WTC11 (cell line): ENCODE measurements at regions not wholly inside any gene's neighbourhood (a gene's known extent, or its start where the extent isn't known, plus 50 kb on each side); places are given as distances from the start of the nearest gene placed in this dataset.

Source experiments
- ATAC-seq: fragments of 200-7000 bp; cut with Tn5 transposase; 2 replicates; pipeline ENCODE4 v1.10.0; 2021; ENCODE audit warnings: mild to moderate bottlenecking, moderate library complexity
- CTCF ChIA-PET: fragments of 300-600 bp; sonication (Branson Sonifier 250); formaldehyde crosslinking; loops from one replicate; lab custom pipeline; 2021; ENCODE audit warnings: antibody characterized with exemption; lab: Charles Lee
- POLR2A ChIA-PET: fragments of 350-600 bp; sonication (Branson Sonifier 250); formaldehyde crosslinking; loops from one replicate; lab custom pipeline; 2021; ENCODE audit warnings: antibody characterized with exemption; lab: Charles Lee
- DNase-seq: peaks from one replicate; pipeline ENCODE4 v3.0.0; 2021; ENCODE audit warnings: low spot score
- H3K27ac Mint-ChIP-seq: 2 replicates; pipeline ENCODE4 v1.8.0; 2021; ENCODE audit warnings: mixed read lengths
- H3K27me3 Mint-ChIP-seq: 2 replicates; pipeline ENCODE4 v1.8.0; 2021; ENCODE audit warnings: low read depth, mild to moderate bottlenecking, moderate library complexity, mixed read lengths
- H3K36me3 Mint-ChIP-seq: 2 replicates; pipeline ENCODE4 v1.8.0; 2021; ENCODE audit warnings: mixed read lengths
- H3K4me1 Mint-ChIP-seq: 2 replicates; pipeline ENCODE4 v1.8.0; 2022; ENCODE audit warnings: mixed read lengths
- H3K4me3 Mint-ChIP-seq: 2 replicates; pipeline ENCODE4 v1.8.0; 2021; ENCODE audit warnings: mild to moderate bottlenecking, moderate library complexity, mixed read lengths
- H3K9me3 Mint-ChIP-seq: 2 replicates; pipeline ENCODE4 v1.8.0; 2021; ENCODE audit warnings: mixed read lengths
- AFF4 ChIP-seq: sonication (generic); formaldehyde crosslinking; IDR thresholded peaks from 2 replicates; pipeline ENCODE4 v1.8.1; 2023; ENCODE audit warnings: mild to moderate bottlenecking, missing genetic modification reagents, borderline replicate concordance
- ATF3 ChIP-seq: sonication (generic); formaldehyde crosslinking; conservative IDR thresholded peaks from 2 replicates; pipeline ENCODE4 v1.8.1; 2022; ENCODE audit warnings: mild to moderate bottlenecking, missing genetic modification reagents
- ESRRA ChIP-seq: sonication (generic); formaldehyde crosslinking; IDR thresholded peaks from 2 replicates; pipeline ENCODE4 v1.8.1; 2022; ENCODE audit warnings: mild to moderate bottlenecking, missing genetic modification reagents, borderline replicate concordance
- FOXP4 ChIP-seq: sonication (generic); formaldehyde crosslinking; IDR thresholded peaks from 2 replicates; pipeline ENCODE4 v1.8.0; 2022; ENCODE audit warnings: mild to moderate bottlenecking, missing genetic modification reagents
- GRHL2 ChIP-seq: fragments of 250-450 bp; sonication (Bioruptor Pico); IDR thresholded peaks from 2 replicates; pipeline ENCODE4 v1.8.0; 2022; ENCODE audit warnings: mild to moderate bottlenecking, moderate library complexity; ENCODE audit not compliant: insufficient replicate concordance, severe bottlenecking
- IRF1 ChIP-seq: sonication (generic); formaldehyde crosslinking; IDR thresholded peaks from 2 replicates; pipeline ENCODE4 v1.8.0; 2023; ENCODE audit warnings: missing genetic modification reagents
- MAX ChIP-seq: sonication (generic); formaldehyde crosslinking; IDR thresholded peaks from 2 replicates; pipeline ENCODE4 v1.8.0; 2022; ENCODE audit warnings: mild to moderate bottlenecking, missing genetic modification reagents
- NR2C2 ChIP-seq: sonication (generic); formaldehyde crosslinking; IDR thresholded peaks from 2 replicates; pipeline ENCODE4 v1.8.0; 2022; ENCODE audit warnings: mild to moderate bottlenecking, missing genetic modification reagents
- NR3C1 ChIP-seq: sonication (generic); formaldehyde crosslinking; conservative IDR thresholded peaks from 2 replicates; pipeline ENCODE4 v1.8.1; 2023; ENCODE audit warnings: low read depth, mild to moderate bottlenecking, missing genetic modification reagents
- PRDM15 ChIP-seq: sonication (generic); formaldehyde crosslinking; IDR thresholded peaks from 2 replicates; pipeline ENCODE4 v1.8.0; 2022; ENCODE audit warnings: missing genetic modification reagents
- PRRX2 ChIP-seq: fragments of 250-450 bp; sonication (Bioruptor Pico); IDR thresholded peaks from 2 replicates; pipeline ENCODE4 v1.8.0; 2021; ENCODE audit warnings: mild to moderate bottlenecking
- RELA ChIP-seq: sonication (generic); formaldehyde crosslinking; IDR thresholded peaks from 2 replicates; pipeline ENCODE4 v1.8.1; 2022; ENCODE audit warnings: missing genetic modification reagents, mild to moderate bottlenecking, borderline replicate concordance
- TCF7 ChIP-seq: sonication (generic); formaldehyde crosslinking; IDR thresholded peaks from 2 replicates; pipeline ENCODE4 v1.8.0; 2022; ENCODE audit warnings: mild to moderate bottlenecking, low read depth, missing genetic modification reagents, moderate library complexity
- TP53 ChIP-seq: sonication (generic); formaldehyde crosslinking; IDR thresholded peaks from 2 replicates; pipeline ENCODE4 v1.8.1; 2023; ENCODE audit warnings: mild to moderate bottlenecking, missing genetic modification reagents
- USF2 ChIP-seq: sonication (generic); formaldehyde crosslinking; IDR thresholded peaks from 2 replicates; pipeline ENCODE4 v1.8.1; 2023; ENCODE audit warnings: mild to moderate bottlenecking, missing genetic modification reagents, moderate library complexity
- ZBTB21 ChIP-seq: sonication (generic); formaldehyde crosslinking; IDR thresholded peaks from 2 replicates; pipeline ENCODE4 v1.8.1; 2023; ENCODE audit warnings: mild to moderate bottlenecking, missing genetic modification reagents, borderline replicate concordance
- ZBTB43 ChIP-seq: sonication (generic); formaldehyde crosslinking; IDR thresholded peaks from 2 replicates; pipeline ENCODE4 v1.8.1; 2023; ENCODE audit warnings: mild to moderate bottlenecking, missing genetic modification reagents
- ZNF416 ChIP-seq: fragments of 250-450 bp; sonication (Bioruptor Pico); IDR thresholded peaks from 2 replicates; pipeline ENCODE4 v1.9.0; 2021; ENCODE audit warnings: mild to moderate bottlenecking, inconsistent platforms
- ZNF423 ChIP-seq: fragments of 250-450 bp; sonication (Bioruptor Pico); IDR thresholded peaks from 2 replicates; pipeline ENCODE4 v2.1.2; 2022; ENCODE audit warnings: mild to moderate bottlenecking, moderate library complexity

GRCh38 chr1:102074874-102075273 is 78.1 kb upstream of the OLFM3 start:
- Mint-ChIP-seq H3K9me3 (0 out of 2 replicates have a peak, but pooled peaks cover 3% of the 10 kb centered on the region), H3K27me3 (no peaks in the 10 kb centered on the region), H3K27ac (no peak overlapping the region), H3K4me1 (no peaks in the 10 kb centered on the region), H3K4me3 (no peak overlapping the region), H3K36me3 (no peaks in the 10 kb centered on the region)
- TF ChIP-seq AFF4 (CRISPR knock-in tag) (no peak), MAX (CRISPR knock-in tag) (no peak), ZNF416 (CRISPR knock-in tag) (no peak), USF2 (CRISPR knock-in tag) (no peak), FOXP4 (CRISPR knock-in tag) (no peak), PRRX2 (no peak), TCF7 (CRISPR knock-in tag) (no peak), ZBTB21 (CRISPR knock-in tag) (no peak), IRF1 (CRISPR knock-in tag) (no peak), ATF3 (no peak), TP53 (CRISPR knock-in tag) (no peak), GRHL2 (CRISPR knock-in tag) (no peak), ZBTB43 (CRISPR knock-in tag) (no peak), ZNF423 (CRISPR knock-in tag) (no peak), PRDM15 (CRISPR knock-in tag) (no peak), NR3C1 (no peak), ESRRA (no peak), RELA (no peak), NR2C2 (CRISPR knock-in tag) (no peak)
- no peak for ATAC-seq
- ChIA-PET CTCF (no interaction called here), POLR2A (no interaction called here)
- DNase-seq = no peak
